Ishikawa (cell line): ENCODE measurements at regions not wholly inside any gene's neighbourhood (a gene's known extent, or its start where the extent isn't known, plus 50 kb on each side); places are given as distances from the start of the nearest gene placed in this dataset.

Experiments
- CEBPB ChIP-seq: IDR thresholded peaks from 2 replicates; pipeline ENCODE4 v1.6.1; 2012
- CREB1 ChIP-seq: IDR thresholded peaks from 2 replicates; pipeline ENCODE4 v1.6.1; 2012; ENCODE audit warnings: low read depth
- EGR1 ChIP-seq: IDR thresholded peaks from 2 replicates; pipeline ENCODE4 v1.6.1; 2012
- EP300 ChIP-seq: IDR thresholded peaks from 2 replicates; pipeline ENCODE4 v1.6.1; 2012; ENCODE audit warnings: borderline replicate concordance
- FOXM1 ChIP-seq: IDR thresholded peaks from 2 replicates; pipeline ENCODE4 v1.6.1; 2012; ENCODE audit warnings: low read depth, borderline replicate concordance
- NFIC ChIP-seq: IDR thresholded peaks from 2 replicates; pipeline ENCODE4 v1.6.1; 2012
- RAD21 ChIP-seq: IDR thresholded peaks from 2 replicates; pipeline ENCODE4 v1.6.1; 2012; ENCODE audit warnings: low read depth
- TAF1 ChIP-seq: IDR thresholded peaks from 2 replicates; pipeline ENCODE4 v1.6.1; 2012; ENCODE audit warnings: low read depth, mild to moderate bottlenecking
- TCF12 ChIP-seq: IDR thresholded peaks from 2 replicates; pipeline ENCODE4 v1.6.1; 2012; ENCODE audit warnings: low read depth
- TEAD4 ChIP-seq: IDR thresholded peaks from 2 replicates; pipeline ENCODE4 v1.6.1; 2012
- YY1 ChIP-seq: IDR thresholded peaks from 2 replicates; pipeline ENCODE4 v1.6.1; 2012; ENCODE audit warnings: low read depth
- ZBTB7A ChIP-seq: IDR thresholded peaks from 2 replicates; pipeline ENCODE4 v1.6.1; 2012; ENCODE audit warnings: low read depth
- TF ChIP-seq, protein P1 (sequence below): IDR thresholded peaks from 2 replicates; pipeline ENCODE4 v1.6.1; 2012
- TF ChIP-seq, protein P2 (sequence below): IDR thresholded peaks from 2 replicates; pipeline ENCODE4 v1.6.1; 2012; ENCODE audit warnings: low read depth, mild to moderate bottlenecking
- TF ChIP-seq, protein P3 (sequence below): IDR thresholded peaks from 2 replicates; pipeline ENCODE4 v1.6.1; 2012

DNA sequence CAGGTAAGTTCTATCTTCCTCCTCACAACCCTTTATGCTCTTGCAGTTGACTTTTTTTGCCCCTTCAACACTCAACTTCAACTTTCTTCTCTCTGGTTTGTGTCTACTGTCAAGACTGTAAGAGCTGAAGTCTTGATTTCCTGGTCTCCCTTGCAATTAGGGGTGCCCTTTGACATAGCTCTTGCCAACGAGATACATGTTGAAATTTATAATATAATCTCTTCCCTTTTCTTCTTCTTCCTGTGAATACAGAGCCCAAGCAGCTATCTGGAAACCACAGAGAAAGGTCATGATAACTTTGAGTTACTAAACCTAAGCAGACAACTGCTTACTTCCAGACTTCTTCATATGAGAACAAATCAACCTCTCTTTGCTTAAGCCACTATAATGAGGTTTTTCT, 163.5 kb downstream of the MC4R start:
- no peak for TF ChIP-seq YY1

DNA sequence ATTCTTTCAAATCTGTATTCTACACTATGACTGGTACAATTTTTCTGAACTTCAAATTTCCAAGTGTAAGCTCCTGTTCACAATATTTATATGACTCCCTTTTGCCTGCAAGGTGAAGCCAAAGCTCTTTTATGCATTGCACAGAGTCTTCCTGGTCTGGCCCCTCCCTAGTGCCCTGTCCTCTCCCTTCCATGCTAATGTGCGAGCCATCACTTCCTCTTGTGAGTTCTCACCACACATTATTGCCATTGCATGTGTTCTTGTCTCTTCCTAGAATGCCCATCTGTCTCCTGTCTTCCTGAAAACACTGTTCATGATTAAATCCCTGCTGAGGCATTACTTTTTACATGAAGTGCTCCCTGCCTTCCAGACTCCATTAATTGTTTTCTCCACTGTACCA, 169.9 kb downstream of the MC4R start:
- TF ChIP-seq TAF1 (no peak), CEBPB (no peak), ZBTB7A (no peak), YY1 (no peak), CREB1 (no peak), FOXM1 (no peak), TEAD4 (no peak), NFIC (no peak), TCF12 (no peak), EP300 (no peak), EGR1 (no peak), RAD21 (no peak)
- TF ChIP-seq, protein P1, sequence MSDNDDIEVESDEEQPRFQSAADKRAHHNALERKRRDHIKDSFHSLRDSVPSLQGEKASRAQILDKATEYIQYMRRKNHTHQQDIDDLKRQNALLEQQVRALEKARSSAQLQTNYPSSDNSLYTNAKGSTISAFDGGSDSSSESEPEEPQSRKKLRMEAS: no peak
- TF ChIP-seq, protein P2, sequence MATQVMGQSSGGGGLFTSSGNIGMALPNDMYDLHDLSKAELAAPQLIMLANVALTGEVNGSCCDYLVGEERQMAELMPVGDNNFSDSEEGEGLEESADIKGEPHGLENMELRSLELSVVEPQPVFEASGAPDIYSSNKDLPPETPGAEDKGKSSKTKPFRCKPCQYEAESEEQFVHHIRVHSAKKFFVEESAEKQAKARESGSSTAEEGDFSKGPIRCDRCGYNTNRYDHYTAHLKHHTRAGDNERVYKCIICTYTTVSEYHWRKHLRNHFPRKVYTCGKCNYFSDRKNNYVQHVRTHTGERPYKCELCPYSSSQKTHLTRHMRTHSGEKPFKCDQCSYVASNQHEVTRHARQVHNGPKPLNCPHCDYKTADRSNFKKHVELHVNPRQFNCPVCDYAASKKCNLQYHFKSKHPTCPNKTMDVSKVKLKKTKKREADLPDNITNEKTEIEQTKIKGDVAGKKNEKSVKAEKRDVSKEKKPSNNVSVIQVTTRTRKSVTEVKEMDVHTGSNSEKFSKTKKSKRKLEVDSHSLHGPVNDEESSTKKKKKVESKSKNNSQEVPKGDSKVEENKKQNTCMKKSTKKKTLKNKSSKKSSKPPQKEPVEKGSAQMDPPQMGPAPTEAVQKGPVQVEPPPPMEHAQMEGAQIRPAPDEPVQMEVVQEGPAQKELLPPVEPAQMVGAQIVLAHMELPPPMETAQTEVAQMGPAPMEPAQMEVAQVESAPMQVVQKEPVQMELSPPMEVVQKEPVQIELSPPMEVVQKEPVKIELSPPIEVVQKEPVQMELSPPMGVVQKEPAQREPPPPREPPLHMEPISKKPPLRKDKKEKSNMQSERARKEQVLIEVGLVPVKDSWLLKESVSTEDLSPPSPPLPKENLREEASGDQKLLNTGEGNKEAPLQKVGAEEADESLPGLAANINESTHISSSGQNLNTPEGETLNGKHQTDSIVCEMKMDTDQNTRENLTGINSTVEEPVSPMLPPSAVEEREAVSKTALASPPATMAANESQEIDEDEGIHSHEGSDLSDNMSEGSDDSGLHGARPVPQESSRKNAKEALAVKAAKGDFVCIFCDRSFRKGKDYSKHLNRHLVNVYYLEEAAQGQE: no peak
- TF ChIP-seq, protein P3, sequence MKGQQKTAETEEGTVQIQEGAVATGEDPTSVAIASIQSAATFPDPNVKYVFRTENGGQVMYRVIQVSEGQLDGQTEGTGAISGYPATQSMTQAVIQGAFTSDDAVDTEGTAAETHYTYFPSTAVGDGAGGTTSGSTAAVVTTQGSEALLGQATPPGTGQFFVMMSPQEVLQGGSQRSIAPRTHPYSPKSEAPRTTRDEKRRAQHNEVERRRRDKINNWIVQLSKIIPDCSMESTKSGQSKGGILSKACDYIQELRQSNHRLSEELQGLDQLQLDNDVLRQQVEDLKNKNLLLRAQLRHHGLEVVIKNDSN: no peak

DNA sequence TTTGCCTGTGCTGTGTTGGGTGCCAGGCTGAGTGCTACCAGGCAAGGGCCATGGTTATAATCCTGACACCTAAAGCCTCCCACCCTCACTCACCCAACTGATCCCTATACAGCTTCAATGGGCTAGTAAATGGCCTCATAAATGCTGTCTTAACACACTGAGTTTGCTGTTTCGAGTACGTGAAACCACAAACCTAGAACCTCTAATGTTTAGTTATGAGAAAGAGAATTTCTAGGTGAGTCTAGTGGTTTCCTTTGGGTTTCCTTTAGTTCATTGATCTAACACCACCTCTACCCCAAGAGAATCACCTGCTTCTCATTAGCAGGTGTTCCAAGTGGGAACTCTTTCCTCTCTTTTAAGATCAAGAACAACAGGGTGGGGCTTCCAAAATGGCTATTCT, 172.0 kb downstream of the MC4R start:
- TF ChIP-seq CEBPB (no peak), FOXM1 (no peak), TAF1 (no peak), TEAD4 (no peak), YY1 (no peak), EP300 (no peak), ZBTB7A (no peak), EGR1 (no peak), NFIC (no peak)
- TF ChIP-seq, protein P2: no peak

DNA sequence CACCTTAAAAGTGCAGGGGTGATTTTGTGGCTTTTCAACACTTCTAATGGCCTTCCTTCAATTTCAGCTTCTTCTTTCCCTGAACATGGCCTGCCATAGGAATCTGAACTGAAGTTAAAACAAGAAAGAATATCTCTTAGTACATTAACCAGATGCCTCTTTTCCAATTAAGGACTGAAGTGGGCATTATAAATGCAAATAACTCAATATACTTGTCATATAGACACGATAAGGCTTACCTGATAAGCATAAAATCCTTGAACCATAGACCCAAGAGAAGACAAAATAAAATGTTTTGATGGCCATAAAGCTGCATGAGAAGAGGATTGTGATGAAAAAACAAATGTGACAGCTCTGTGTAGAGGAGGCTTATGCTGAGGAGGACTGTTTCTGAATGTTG, 173.1 kb downstream of the MC4R start:
- TF ChIP-seq EP300: no peak
- no peak for TF ChIP-seq TCF12
- TF ChIP-seq ZBTB7A: no peak
- TF ChIP-seq, protein P1: no peak
- TF ChIP-seq CEBPB: no peak
- TF ChIP-seq TEAD4: no peak
- TF ChIP-seq, protein P3: no peak
- no peak for TF ChIP-seq YY1
- TF ChIP-seq FOXM1: no peak

DNA sequence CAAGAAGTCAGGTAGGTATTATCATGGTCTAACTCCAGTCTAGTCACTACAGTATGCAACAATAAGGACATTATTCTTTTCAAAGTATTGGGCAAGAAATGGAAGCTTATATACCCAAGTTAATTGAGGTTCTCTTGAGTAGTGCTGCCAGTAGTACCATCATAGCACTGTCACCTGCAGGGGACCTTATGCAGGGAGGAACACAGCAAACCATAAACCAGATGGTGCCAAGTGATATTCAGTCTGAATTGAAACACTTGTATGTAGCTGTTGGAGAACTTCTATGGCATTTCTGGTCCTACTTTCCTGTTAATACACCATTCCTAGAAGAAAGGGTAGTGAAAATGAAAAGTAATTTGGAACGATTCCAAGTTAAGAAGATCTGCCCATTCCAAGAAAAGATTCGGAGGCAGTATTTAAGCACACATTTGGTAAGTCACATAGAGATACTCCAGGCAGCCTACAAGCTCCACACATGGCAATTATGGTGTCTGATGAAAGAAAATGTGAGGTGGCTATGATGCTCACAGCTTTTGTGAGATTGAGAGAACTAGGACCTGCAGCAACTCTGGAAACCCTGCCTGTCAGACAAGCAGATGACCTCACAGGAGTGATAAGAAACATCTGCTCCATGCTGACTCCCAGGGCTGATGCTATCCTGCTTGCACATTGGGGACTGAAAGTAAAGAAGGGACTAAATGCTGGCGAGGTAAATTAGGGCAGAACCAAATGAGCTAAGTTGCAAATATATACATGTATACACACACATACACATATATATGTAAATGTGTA, 174.7 kb downstream of the MC4R start:
- no peak for TF ChIP-seq NFIC
- no peak for TF ChIP-seq TCF12
- no peak for TF ChIP-seq CREB1
- TF ChIP-seq ZBTB7A: no peak
- TF ChIP-seq CEBPB: no peak
- no peak for TF ChIP-seq TEAD4
- TF ChIP-seq RAD21: no peak

DNA sequence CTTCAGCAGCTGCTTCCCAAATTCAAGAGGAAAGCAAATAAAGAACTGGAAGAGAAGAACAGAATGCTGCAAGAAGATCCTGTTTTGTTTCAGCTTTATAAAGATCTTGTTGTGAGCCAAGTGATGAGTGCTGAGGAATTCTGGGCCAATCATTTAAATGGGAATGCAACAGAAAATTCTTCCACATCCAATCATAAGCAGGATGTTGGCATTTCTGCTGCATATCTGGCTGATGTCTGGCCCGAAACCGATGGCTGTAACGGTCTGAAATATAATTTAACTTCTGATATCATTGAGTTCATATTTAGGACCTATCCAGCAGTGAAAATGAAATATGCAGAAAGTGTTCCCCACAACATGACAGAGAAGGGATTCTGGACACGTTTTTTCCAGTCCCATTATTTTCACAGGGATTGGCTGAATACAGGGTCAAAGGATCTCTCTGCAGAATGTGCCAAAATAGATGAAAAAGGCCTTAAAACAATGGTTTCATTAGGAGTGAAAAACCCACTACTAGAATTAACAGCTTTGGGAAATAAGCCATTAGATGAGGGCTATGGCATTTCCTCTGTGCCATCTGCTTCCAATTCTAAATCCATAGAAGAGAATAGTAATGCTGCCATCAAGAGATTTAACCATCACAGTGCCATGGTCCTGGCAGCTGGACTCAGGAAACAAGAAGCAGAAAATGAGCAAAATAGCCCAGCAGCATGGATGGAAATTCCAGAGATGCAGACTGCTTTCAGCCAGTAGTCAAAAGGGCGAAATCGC, 175.6 kb downstream of the MC4R start:
- TF ChIP-seq EP300: no peak
- no peak for TF ChIP-seq CEBPB
